GM21825 (cell line): ENCODE measurements at regions not wholly inside any gene's neighbourhood (a gene's known extent, or its start where the extent isn't known, plus 50 kb on each side); places are given as distances from the start of the nearest gene placed in this dataset.
A peak's percentile ranks its signal among the peaks of the same experiment; 100 is the strongest.
"Not testable (repeated sequence)": the region's sequence is repeated elsewhere in the genome, so short reads cannot be mapped to it uniquely, and the experiment has no call there.

ENCODE experiments used
- ATAC-seq: cut with Tn5 transposase; IDR thresholded peaks from one replicate; pipeline ENCODE4 v1.9.1; 2021; ENCODE audit warnings: mild to moderate bottlenecking, moderate library complexity; ENCODE audit not compliant: unreplicated experiment

DNA sequence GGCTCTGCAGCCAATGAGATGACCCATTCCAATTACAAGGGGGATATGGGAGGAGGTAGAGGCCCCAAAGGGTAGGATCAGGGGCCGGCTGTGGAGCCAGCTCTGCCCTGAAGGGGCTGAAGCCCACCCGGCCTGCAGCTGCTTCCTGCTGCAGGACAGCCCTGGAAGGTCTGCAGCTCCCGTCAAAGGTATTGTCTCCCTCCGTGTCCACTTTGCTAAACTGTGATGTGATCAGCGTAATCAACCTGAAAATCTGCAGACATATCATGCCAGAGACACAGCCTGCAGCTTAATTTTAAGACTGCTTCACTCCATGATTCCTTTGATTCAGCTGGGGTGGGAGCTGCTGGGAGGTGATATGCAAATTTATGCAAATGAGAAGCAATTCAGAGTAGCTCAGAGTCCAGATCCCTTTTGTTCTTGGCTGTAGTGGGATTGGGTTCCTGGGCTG lies 90.7 kb downstream of the GADD45G start:
- no peak for ATAC-seq

DNA sequence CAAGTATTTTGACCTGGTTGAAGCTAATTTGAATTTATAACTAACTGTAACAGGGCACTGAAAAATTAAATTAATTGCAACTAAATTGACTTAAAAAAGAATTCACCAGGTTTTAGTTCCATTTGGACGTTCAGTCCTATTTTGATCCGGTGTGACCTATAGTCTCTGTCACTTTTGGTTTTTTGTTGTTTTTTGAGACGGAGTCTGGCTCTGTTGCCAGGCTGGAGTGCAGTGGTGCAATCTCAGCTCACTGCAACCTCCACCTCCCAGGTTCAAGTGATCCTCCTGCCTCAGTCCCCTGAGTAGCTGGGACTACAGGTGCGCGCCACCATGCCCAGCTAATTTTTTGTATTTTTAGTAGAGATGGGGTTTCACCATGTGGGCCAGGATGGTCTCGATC lies 91.2 kb downstream of the GADD45G start:
- ATAC-seq, result not testable (repeated sequence)

DNA sequence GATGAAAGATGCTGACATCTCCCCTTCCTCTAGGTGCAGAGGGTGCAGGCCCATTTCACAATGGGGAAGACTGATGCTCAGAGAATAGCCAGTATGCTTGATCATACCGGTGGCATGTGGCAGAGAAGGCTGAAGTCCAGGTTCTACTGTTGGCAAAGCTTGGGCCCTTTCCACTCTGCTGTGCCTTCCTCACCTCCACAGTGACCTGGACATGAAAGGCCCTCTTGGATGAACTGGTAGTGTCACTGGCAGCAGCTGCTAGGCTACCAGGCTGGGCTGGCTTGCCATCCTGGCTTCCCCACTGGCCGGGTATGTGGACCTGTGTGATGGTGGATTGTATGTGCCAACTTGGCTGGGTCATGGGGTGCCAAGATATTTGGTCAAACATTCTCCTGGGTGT lies 92.0 kb downstream of the GADD45G start:
- no peak for ATAC-seq

DNA sequence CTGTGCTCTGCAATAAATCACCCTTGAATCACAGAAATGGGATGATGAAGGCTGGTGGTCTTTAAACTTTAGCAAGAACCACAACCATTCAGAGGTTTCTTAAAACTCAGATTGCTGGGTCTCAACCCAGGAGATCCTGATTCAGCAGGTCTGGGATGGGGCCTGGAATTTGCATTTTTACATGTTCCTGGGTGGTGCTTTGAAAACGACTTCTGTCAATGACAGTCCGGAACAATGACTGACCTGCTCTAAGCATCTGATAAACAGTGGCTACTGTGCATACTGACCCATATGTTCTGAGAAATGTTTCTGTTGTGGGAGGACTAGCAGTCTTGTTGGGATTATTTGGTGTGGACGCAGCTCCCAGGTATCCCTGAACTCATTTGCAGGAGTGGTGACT lies 92.7 kb downstream of the GADD45G start:
- ATAC-seq, result no peak

DNA sequence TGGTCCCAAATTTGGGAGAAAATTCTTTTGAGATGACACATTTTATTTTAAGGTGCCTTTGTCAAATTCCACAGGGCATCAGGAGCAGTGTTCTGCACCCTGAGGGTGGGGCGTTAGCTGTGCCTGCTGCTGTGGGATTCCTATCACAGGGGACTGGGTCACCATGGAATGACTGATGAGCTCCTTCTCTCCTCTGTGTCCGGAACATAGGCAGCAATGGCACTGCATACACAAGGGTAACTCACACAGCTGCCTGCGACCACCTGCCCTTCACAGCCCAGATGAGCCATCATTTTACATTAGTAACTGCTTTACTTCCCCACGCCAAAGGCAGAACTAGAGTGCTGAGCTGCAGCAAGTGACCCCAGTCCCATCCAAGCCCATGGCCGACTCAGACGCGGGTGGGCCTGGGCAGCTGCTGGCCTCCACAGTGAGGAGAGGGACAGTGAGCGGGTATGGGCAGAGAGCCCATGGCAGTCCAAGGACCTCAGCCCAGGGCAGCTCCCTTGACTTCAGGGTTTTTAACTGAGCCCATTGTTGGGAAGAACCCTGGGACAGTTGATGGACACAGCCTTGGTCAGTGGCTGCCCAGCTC lies 93.7 kb downstream of the GADD45G start:
- no peak for ATAC-seq

DNA sequence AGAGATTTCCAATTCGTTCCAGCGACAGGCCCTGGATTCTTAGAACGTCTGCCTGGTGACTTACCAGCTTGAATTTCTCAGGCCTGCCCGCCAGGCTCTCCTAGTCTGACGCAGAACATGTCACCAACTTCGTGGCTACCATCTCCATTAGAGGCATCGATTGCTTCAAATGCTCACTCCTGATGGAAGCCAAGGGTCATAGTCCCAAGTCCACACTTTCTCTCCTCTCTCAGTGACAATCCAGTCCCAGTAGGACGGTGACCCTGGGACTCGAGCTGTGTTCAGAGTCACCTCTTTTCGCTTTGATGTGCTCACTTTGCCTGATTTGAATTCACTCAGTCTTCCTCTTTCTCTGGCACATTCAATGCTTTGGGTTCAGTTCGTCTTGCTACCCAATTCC lies 94.8 kb downstream of the GADD45G start:
- ATAC-seq, result no peak

DNA sequence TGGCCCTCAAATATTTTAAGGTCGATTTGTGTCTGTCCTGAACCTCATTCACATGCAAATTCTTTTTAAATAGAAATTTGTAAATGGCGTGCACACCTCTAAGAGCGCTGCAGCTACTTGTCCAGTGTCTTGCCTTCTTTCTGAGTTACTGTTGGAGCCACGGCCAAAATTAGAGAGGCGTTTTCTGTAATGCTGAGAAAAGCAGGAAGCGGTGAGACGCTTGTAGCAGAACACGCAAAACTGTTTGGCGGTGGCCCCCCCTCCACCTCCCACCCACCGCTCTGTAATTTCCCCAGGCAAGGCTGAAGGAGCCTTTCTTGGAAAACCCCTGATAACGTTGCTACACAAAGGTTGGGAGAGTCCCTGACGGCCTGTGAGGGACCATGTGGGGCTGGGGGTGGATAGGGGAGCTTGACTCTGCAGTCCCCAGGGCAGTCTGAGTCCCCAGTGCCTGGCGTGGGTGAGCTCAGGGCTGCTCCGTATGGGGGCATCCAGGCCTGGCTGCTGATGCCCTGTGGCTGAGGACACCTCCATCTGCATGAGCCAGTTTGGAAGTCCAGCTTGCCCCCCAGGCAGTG lies 96.5 kb downstream of the GADD45G start:
- ATAC-seq, result peak; percentile 84

DNA sequence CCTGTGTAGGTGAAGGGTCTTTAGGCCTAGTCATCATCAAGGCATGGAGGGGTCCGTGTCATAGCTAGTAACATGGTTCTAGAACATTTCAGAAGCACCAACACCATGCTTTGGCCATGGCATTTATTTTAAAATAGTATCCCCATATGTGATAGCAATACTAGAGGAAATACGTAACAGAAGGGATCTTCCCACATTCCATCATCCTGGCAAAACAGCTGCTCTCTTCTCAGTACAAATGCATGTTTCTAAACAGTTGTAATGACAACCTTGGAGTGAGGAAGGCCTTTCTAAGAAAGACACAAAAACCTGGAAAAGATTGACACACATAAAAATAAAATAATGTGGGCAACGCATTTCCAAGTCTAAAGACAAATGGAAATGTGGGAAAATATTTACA lies 97.6 kb downstream of the GADD45G start:
- ATAC-seq, result no peak

DNA sequence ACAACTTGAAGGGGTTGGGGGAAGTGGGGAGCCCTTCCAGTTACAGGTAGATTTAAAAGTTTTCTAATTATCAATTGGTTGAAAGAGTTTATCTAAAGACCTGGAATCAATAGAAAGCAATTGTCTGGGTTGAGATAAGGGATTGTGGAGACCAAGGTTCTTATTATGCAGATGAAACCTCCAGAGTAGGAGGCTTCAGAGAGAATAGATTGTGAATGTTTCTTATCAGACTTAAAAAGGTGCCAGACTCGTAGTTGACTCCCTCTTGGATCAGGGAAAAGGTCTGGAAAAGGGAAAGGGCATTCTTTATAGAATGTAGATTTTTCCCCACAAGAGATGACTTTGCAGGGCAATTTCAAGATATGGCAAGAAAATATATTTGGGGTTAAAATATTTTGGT lies 100.8 kb downstream of the GADD45G start:
- ATAC-seq, result no peak

DNA sequence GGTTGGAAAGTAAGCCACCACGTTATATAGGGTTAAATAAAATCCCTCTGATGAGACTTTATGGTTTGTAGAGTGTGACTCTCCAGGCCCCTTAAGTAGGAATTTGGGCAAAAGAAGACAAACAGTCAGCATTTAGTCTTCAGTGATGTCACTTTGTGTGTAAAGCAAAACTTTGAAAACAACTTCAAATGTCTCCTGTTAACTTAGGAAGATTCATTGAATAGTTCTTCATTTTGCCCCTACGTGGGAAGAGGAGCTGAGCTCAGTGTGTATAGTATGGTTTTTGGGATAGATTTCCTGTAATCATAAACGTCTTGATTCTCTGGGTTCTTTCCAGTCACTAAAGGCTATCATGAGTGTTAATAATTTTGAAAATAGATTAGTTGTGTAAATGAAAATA lies 101.3 kb downstream of the GADD45G start:
- ATAC-seq, result no peak

DNA sequence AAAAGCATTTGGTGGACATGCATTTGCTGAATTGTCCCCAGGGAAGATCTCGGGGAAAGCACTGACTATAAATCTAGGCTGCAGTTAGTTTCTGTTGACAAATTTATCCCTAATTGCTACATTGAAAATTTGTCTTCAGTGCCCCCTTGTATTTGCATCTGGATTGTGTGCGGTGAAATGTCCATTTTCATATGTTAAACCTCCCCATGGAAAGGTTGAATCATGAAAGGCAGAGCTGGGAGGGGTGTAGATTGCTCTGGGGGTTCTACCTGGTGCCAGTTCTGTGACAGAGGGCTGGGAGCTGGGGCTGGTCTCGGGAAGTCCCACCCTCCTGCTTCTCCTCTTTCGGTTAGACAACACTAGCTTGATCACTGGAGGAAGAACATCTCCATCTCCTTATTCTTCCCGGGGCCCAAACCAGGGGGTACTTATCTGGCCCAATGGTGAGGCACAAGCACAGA lies 101.9 kb downstream of the GADD45G start:
- no peak for ATAC-seq

DNA sequence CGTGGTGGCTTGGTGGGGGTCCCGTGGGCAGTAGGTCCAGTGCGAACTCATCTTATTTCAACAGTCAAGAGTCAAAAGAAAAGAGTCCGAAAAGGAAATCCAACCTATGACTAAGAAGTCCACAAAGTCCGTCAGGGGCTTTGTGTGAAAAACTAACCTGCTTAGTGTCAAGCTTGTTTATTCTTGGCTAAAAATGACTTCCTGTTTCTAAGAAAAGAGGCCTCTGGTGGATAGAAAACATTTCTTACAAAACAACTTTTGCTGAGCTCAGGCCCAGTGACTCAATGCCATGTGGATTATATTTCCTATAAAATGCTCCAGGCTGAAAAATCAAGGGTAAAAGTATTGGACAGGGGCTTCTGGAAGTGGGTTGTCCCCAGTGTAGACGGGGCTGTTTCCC lies 105.9 kb downstream of the GADD45G start:
- no peak for ATAC-seq

DNA sequence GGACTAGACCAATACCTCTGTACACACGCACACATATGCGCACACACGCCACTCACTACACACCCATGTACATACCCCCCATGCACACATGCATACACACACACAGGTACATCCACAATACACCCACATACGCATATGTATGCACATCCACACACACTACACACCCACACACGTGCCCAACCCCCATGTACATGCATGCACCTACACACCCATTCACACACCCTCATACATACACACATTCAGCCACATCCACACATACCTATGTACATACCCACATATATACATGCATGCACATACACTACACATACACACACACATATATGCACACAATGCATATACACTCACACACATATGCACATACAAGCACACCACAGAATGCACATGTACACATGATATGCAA lies 107.1 kb downstream of the GADD45G start:
- no peak for ATAC-seq

DNA sequence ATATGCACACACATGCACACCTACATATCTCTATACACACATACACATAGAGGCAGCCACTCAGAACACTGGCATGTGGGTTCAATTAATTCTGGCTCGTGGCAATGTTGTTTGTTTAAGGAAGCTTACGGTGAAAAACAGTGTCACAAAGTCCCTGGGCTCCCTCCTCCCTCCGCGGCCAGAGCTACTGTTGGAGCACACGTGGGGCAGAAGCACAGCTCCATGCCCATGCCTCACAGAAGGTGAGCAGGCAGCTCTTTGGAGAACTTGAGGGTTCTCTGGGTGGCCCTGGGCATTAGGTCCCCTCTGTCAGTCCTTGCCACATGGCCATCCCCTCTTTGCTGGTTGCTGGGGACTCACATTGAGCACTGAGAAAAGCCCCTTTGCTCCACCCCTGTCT lies 107.5 kb downstream of the GADD45G start:
- no peak for ATAC-seq

DNA sequence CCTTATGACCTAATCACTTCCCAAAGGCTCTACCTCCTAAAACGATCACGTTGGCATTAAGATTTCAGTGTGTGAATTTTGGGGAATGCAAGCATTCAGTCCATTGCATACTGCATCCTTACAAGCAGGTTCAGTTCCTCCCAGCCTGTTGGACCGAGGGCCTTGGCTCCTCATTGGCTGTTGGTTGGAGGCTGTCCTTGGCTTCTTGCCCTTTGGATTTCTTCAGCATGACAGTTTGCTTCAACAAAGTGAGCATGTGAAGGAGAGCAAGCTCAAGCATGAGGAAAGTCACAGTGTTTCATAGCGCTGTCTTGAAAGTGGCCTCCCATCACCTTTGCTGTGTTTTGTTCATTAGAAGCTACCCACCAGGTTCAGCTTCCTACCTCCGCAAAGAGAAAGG lies 109.5 kb downstream of the GADD45G start:
- no peak for ATAC-seq

DNA sequence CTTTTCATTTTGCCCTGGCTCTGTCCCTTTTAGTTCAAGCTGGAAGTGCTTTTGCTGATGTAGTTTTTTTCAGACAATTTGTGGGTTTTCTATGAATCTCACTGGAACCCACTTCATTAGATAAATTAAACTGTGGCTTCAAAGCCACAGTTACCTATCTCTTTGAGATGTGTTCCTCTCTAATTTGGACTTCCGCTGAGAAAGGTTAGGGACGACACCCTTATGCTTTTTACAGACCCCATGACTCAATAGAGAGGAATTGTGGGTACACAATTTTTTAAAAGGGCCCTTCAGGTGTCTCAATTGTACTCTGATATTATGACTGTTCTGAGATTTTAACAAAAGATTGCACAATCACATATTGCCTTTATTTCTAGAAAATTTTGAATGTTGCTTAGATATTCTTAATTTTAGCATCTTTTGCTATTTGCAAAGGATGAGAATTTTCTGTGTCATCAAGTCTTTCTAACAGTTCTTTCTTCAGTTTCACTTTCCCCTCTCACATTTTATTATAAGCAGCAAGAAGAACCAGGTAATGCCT lies 110.6 kb downstream of the GADD45G start:
- no peak for ATAC-seq

DNA sequence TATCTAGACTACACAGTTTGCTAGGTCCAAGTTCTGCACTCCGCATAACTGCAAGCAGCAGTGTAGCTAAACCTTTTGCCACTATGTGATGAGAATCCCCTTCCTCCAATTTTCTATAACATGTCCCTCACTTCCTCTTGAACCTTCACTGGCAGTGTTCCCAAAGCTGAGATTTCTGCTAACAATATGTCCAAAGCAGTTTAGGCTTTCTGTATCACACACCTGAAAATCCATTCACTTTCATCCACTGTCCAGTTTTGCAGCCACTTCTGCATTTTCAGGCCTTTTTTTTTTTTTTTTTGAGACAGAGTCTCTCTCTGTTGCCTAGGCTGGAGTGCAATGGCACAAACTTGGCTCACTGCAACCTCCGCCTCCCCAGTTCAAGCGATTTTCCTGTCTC lies 111.1 kb downstream of the GADD45G start:
- no peak for ATAC-seq

DNA sequence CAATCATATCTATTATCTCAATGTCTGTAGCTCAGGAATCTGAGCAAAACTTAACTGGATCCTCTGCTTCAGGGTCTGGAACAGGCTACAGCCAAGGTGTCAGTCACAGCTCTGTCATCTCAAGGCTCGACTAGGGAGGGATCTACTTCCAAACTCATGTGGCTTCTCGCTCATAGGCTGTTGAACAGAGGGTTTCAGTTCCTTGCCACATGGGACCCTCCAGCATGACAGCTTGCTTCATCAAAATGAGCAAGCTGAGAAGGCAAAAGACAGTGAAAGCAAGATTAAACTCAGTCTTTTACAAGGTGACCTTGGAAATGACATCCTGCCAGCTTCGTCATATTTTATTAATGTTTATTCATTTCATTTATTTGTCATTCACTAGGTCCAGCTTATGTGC lies 111.7 kb downstream of the GADD45G start:
- ATAC-seq, result peak; percentile 48

DNA sequence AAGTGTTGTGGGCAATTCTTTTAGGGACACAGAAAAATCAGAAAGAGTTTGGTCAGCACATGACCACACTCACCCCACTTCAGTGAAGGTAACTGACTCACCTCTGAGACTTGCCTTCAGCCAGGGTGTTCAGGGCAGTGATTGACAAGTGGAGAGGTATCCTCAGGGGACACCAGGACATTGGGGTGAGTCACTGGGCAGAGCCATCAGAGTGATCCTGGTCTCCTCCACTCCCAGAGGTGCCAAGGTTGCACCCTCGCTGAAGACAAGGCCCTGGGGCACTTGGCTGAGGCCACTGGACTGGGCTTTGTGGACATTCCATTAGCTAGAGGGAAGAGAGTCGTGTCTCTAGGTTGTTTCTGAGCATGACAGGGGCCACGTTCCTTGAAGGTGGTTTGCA lies 113.4 kb downstream of the GADD45G start:
- ATAC-seq, result no peak

DNA sequence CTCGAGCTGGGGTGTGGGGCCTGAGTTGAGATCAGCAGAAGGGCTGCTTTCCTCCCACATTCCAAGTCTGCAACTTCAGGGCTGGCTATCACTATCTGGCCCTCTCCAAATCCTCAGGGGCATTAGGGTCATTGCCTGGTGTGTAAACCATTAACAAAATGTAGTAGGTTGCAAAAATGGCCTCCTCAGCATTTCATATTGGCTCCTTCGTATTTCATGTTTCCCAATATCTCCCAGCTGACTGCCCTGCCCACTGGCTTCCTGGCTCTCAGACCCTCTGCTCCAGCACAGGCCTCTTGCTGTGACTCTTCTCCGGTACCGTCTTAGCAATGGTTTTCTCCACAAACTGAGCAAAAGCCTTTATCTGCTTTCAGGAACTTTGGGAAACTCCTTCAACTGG lies 113.8 kb downstream of the GADD45G start:
- ATAC-seq, result no peak

DNA sequence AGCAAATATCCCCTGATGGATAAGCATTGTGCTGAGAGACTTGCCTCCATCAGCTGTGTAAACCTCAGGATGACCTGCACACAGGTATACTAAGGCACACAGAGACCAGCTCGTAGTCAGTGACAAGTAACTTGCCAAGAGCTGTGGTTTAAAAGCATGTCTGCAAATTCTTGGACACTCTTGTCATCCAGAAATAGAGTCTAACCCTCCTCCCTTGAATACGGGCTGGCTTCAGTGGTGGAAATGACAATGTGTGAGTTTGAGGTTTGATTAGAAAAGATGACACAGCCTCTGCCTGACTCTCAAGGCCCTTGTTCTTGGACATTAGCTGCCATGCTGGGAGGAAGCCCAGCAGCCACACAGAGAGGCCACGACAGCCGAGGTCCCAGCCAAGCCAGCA lies 114.4 kb downstream of the GADD45G start:
- no peak for ATAC-seq

DNA sequence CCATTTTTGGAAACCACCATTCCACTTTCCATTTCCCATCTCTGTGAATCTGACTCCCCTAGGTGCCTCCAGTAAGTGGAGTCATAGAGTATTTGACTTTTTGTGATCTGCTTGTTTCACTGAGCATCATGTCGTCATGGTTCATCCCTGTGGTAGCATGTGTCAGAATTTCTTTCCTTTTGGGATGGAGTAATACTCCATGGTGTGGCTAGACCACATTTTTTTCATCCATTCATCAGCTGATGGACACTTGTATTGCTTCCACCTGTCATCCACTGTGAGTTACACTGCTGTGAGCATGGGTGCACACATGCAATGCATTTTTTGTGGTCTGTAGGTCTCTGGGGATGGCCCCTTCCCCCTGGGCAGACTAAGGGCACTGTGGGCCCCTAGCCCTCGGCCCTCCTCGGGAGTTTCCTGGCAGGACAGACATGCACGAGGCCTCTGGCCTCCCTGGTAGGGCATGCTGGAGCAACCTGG lies 115.9 kb downstream of the GADD45G start:
- ATAC-seq, result no peak
